Inferior parietal cortex (tissue), 1 donor: ENCODE measurements at regions not wholly inside any gene's neighbourhood (a gene's known extent, or its start where the extent isn't known, plus 50 kb on each side); places are given as distances from the start of the nearest gene placed in this dataset.

Experiments used
- DNase-seq: peaks from one replicate; pipeline ENCODE4 v3.0.0-alpha.2; 2016; ENCODE audit errors: extremely low spot score

GRCh38 chr1:240030236-240030635, 61.4 kb upstream of the FMN2 start:
- DNase-seq, result no peak

- DNase-seq, result no peak
These were observed 60.7 kb upstream of the FMN2 start for GRCh38 chr1:240031009-240031408.

DNA sequence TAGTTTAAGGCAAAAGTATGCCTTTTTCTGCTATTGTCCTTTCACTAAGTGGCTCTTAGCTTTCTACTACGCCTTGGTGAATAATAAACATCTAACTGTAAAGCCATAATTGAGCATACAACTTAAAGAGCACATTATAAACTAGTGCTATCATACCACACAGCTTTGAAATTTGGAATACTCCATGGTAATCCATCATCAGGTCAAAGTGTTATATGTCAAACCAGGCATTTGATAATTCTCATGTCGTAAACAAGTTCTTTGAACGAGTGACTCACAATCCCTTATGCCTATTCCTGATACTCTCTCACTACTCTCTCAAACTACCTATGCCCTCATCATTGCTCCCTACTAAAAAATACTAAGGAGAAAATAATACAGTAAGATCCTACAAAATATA, 60.3 kb upstream of the FMN2 start:
- no peak for DNase-seq

DNA sequence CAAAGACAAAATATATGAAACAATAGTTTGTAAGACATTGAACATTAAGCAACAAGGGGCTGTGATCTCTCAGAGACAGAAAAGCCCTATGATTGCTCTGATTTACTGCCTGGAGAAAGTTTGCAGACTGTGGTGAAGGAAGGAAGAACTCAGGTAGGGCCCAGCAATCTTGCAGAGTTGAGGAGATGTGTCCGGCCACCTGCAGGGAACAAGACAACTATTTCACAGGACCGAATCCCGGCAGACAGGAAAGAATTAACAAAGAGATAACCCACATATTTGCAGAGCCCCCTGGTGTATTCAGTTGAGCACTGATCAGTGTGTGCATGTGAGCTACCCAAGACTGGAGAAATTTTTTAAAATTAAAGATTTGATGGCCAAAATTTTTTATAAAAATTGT, 58.3 kb upstream of the FMN2 start:
- no peak for DNase-seq

DNA sequence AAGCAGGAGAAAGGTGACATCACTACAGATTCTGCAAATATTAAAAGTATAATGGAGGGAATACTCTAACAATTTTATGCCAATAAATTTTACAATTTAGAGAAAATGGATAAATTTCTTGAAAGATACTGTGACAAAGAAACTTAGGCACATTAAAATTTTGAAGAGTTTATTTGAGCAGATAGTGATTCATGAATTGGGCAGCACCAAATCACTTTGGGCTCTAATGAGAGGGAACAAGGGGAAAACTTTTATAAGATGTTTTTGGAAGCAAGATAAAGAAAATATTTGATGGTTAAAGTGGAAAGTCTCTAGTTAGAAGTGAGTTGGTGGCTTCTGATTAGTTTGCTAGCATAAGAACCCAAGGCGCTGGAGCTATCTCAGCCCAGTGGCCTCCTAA, 55.2 kb upstream of the FMN2 start:
- DNase-seq, result no peak
